ENCODE measurements at regions not wholly inside any gene's neighbourhood (a gene's known extent, or its start where the extent isn't known, plus 50 kb on each side); places are given as distances from the start of the nearest gene placed in this dataset.

- no peaks in the 10 kb centered on the region for H3K4me1 Mint-ChIP-seq
- Histone ChIP-seq H3K4me3 (ENCODE audit: low read length) (no peak overlapping the region), H3K9ac (ENCODE audit: extremely low read depth, low read length, poor library complexity, severe bottlenecking) (no peak overlapping the region), H3K4me1 (ENCODE audit: control insufficient read depth, insufficient read depth, low read length) (no peaks in the 10 kb centered on the region), H3K27ac (ENCODE audit: low read depth, low read length) (no peak overlapping the region), H3K27me3 (ENCODE audit: control insufficient read depth, insufficient read depth, low read length, poor library complexity, severe bottlenecking) (no peaks in the 10 kb centered on the region), H3K36me3 (ENCODE audit: control insufficient read depth, insufficient read depth, low read length) (no peaks in the 10 kb centered on the region), H3K9me3 (ENCODE audit: control insufficient read depth, low read length) (peaks cover 4% of the 10 kb centered on the region)
- H3K36me3 Mint-ChIP-seq (ENCODE audit: low read depth), result no peaks in the 10 kb centered on the region
- no peak for TF ChIP-seq CTCF (conservative IDR thresholded peaks at IDR 0.05)
- DNase-seq, result no peak
- H3K27ac Mint-ChIP-seq, result no peak overlapping the region
- no peaks in the 10 kb centered on the region for H3K27me3 Mint-ChIP-seq (ENCODE audit: insufficient read depth)
- WGBS, 2 experiments (ENCODE audit: insufficient coverage in 1 of 2, insufficient read length in 1 of 2), result 96 to 100% methylated on average over 2 to 3 of the region's 3 CpGs
- peaks cover 12% of the 10 kb centered on the region for H3K9me3 Mint-ChIP-seq
- no peak overlapping the region for H3K4me3 Mint-ChIP-seq
Observed at GRCh38 chr18:60981682-60982328, 351.4 kb upstream of the CDH20 start.

GRCh38 chr18:60982329-60982695 is 350.9 kb upstream of the CDH20 start:
- Mint-ChIP-seq H3K4me1 (no peaks in the 10 kb centered on the region), H3K36me3 (ENCODE audit: low read depth) (no peaks in the 10 kb centered on the region), H3K9me3 (peaks cover 12% of the 10 kb centered on the region), H3K27ac (no peak overlapping the region), H3K4me3 (no peak overlapping the region), H3K27me3 (ENCODE audit: insufficient read depth) (no peaks in the 10 kb centered on the region)
- DNase-seq, result no peak
- no peak overlapping the region for H3K27ac ChIP-seq (ENCODE audit: low read depth, low read length)
- no peaks in the 10 kb centered on the region for H3K4me1 ChIP-seq (ENCODE audit: control insufficient read depth, insufficient read depth, low read length)
- no peaks in the 10 kb centered on the region for H3K27me3 ChIP-seq (ENCODE audit: control insufficient read depth, insufficient read depth, low read length, poor library complexity, severe bottlenecking)
- WGBS, 2 experiments (ENCODE audit: insufficient coverage in 1 of 2, insufficient read length in 1 of 2), result 96% methylated on average over 2 of the region's 2 CpGs; no CpG with 5 or more reads in 1 of the 2 experiments
- no peak overlapping the region for H3K4me3 ChIP-seq (ENCODE audit: low read length)
- TF ChIP-seq CTCF (conservative IDR thresholded peaks at IDR 0.05), result no peak
- no peaks in the 10 kb centered on the region for H3K36me3 ChIP-seq (ENCODE audit: control insufficient read depth, insufficient read depth, low read length)
- H3K9ac ChIP-seq (ENCODE audit: extremely low read depth, low read length, poor library complexity, severe bottlenecking), result no peak overlapping the region
- H3K9me3 ChIP-seq (ENCODE audit: control insufficient read depth, low read length), result peaks cover 4% of the 10 kb centered on the region

GRCh38 chr18:60982928-60983327 is 350.3 kb upstream of the CDH20 start:
- no peaks in the 10 kb centered on the region for H3K27me3 Mint-ChIP-seq (ENCODE audit: insufficient read depth)
- DNase-seq, result no peak
- H3K27ac Mint-ChIP-seq, result no peak overlapping the region
- H3K9me3 ChIP-seq (ENCODE audit: control insufficient read depth, low read length), result peaks cover 4% of the 10 kb centered on the region
- no peaks in the 10 kb centered on the region for H3K36me3 Mint-ChIP-seq (ENCODE audit: low read depth)
- H3K9me3 Mint-ChIP-seq, result peaks cover 12% of the 10 kb centered on the region
- no peaks in the 10 kb centered on the region for H3K27me3 ChIP-seq (ENCODE audit: control insufficient read depth, insufficient read depth, low read length, poor library complexity, severe bottlenecking)
- H3K4me3 ChIP-seq (ENCODE audit: low read length), result no peak overlapping the region
- TF ChIP-seq CTCF (conservative IDR thresholded peaks at IDR 0.05), result no peak
- H3K4me1 ChIP-seq (ENCODE audit: control insufficient read depth, insufficient read depth, low read length), result no peaks in the 10 kb centered on the region
- H3K4me1 Mint-ChIP-seq, result no peaks in the 10 kb centered on the region
- H3K9ac ChIP-seq (ENCODE audit: extremely low read depth, low read length, poor library complexity, severe bottlenecking), result no peak overlapping the region
- no peak overlapping the region for H3K27ac ChIP-seq (ENCODE audit: low read depth, low read length)
- no peak overlapping the region for H3K4me3 Mint-ChIP-seq
- H3K36me3 ChIP-seq (ENCODE audit: control insufficient read depth, insufficient read depth, low read length), result no peaks in the 10 kb centered on the region
